Omental fat pad (tissue), 3 donors: ENCODE measurements at regions not wholly inside any gene's neighbourhood (a gene's known extent, or its start where the extent isn't known, plus 50 kb on each side); places are given as distances from the start of the nearest gene placed in this dataset.

Experiments
- ATAC-seq: fragments of 150-250 bp; one replicate; pipeline ENCODE4 v1.9.1; 2016; ENCODE audit warnings: mild to moderate bottlenecking, moderate library complexity; ENCODE audit not compliant: low FRiP score
- DNase-seq: peaks from one replicate; pipeline ENCODE4 v3.0.0-alpha.2; 2019; ENCODE audit warnings: low spot score
- TF ChIP-seq, protein P1 (sequence below), 3 donors: fragments of 450-650 bp; IDR thresholded peaks; one replicate each; pipeline ENCODE4 v1.5.1; 2016 to 2017; ENCODE audit warnings: antibody characterized with exemption in 3 of 3, mild to moderate bottlenecking in 3 of 3, moderate library complexity in 2 of 3

GRCh38 chr7:132061937-132062336 is 505.5 kb upstream of the PODXL start:
- TF ChIP-seq, protein P1, sequence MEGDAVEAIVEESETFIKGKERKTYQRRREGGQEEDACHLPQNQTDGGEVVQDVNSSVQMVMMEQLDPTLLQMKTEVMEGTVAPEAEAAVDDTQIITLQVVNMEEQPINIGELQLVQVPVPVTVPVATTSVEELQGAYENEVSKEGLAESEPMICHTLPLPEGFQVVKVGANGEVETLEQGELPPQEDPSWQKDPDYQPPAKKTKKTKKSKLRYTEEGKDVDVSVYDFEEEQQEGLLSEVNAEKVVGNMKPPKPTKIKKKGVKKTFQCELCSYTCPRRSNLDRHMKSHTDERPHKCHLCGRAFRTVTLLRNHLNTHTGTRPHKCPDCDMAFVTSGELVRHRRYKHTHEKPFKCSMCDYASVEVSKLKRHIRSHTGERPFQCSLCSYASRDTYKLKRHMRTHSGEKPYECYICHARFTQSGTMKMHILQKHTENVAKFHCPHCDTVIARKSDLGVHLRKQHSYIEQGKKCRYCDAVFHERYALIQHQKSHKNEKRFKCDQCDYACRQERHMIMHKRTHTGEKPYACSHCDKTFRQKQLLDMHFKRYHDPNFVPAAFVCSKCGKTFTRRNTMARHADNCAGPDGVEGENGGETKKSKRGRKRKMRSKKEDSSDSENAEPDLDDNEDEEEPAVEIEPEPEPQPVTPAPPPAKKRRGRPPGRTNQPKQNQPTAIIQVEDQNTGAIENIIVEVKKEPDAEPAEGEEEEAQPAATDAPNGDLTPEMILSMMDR (IDR thresholded peaks at IDR 0.05), result no peak
- no peak for DNase-seq
- ATAC-seq, result no peak

DNA sequence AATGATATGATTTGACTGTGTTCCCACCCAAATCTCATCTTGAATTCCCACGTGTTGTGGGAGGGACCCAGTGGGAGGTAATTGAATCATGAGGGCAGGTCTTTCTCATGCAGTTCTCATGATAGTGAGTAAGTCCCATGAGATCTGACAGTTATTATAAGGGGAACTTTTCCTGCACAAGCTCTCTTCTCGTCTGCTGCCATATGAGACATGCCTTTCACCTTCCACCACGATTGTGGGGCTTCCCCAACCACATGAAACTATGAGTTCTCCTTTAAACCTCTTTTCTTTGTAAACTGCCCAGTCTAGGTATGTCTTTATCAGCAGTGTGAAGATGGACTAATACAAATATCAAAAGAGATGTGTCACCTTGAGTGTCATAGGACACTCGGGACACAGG is 502.7 kb upstream of the PODXL start:
- no peak for ATAC-seq
- TF ChIP-seq, protein P1 (IDR thresholded peaks at IDR 0.05), result no peak
- DNase-seq, result no peak

DNA sequence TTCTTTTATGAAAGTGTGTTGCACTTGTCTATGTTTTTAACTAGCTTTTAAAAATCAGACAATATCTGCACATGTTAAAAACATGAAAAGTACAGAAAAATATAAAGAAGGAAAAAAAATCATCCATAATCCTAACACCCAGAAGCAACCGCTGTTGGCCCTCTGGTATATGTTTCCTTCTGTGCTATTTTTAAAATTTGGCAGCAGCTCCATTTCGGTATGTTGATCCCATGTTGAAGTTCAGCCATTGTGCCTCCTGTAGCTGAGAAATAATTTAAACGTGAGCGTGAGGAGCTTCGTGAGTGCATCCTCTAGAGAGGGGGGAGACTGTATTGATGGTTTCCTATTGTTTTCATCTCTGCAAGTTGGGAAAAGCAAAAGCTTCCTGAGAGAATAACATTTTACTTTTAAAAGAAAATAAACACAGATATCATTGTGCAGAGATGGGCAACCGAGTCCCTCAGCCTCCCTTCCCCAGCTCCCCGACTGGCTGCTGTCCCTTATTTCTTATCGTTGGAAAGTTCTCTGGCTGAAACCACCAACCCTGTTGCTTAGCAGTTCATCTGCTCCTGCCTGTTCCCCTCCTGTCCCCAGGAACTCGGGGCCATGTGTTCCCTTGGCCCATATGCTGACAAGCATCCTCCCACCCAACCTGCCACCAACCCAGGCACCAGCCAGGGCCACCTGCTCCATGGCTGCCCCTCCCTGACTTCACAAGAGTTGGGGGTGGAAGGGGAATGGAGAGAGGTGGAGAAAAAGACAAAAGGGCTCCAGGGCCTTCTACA is 499.1 kb upstream of the PODXL start:
- no peak for ATAC-seq

DNA sequence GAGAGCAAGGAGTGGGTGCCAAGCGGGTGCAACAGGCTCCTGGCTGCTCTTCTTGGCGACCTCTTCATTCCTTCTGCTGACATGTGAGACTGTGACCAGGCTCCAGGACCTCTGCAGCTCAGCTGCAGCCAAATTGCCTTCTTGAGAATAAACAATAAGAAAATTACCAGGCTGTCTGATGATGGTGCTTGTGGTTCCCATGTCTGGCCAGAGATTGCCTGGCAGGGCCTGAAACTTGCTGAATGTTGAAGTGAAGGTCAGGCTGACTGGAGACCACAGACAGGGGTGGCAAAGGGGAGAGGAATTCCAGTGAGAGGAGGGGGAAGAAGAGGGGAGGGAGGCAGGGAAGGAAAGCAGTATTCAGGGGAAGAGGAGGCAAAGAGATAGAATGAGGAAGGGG is 497.4 kb upstream of the PODXL start:
- DNase-seq (no peak), ATAC-seq (no peak)
- TF ChIP-seq, protein P1 (IDR thresholded peaks at IDR 0.05), result no peak

More for the DNA sequence above, 499.1 kb upstream of the PODXL start:
- DNase-seq, result no peak
- TF ChIP-seq, protein P1 (IDR thresholded peaks at IDR 0.05), result no peak

- ATAC-seq (no peak), DNase-seq (no peak)
- TF ChIP-seq, protein P1 (IDR thresholded peaks at IDR 0.05), result no peak
These were observed 494.9 kb upstream of the PODXL start for GRCh38 chr7:132051311-132051710.

- ATAC-seq, result no peak
- no peak for DNase-seq
- TF ChIP-seq, protein P1 (IDR thresholded peaks at IDR 0.05), result no peak
These were observed 493.3 kb upstream of the PODXL start for GRCh38 chr7:132049462-132050304.
